ENCODE measurements at regions not wholly inside any gene's neighbourhood (a gene's known extent, or its start where the extent isn't known, plus 50 kb on each side); places are given as distances from the start of the nearest gene placed in this dataset.

DNA sequence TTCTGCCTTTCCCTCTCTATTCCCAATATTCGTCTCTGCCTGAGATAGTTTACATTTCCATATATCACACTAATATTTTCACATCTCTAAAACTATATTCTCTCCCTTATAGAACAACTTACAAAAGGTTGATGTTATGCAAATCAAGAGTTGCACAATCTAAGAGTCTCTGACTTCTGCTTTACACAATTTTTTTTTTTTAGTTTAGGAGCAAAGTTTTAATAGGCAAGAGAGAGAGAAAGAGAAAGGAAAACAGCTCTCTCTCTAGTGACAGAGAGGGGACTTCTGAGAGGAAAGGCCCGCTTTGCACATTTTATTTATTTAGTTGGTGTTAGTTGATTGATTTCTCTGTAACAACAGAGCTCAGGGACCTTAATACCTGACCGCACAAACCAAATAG lies 380.2 kb downstream of the TXNL1 start:
- TF ChIP-seq CTCF (IDR thresholded peaks at IDR 0.05), result no peak
- TF ChIP-seq EZH2 (IDR thresholded peaks at IDR 0.05), result no peak
- TF ChIP-seq EZH2phosphoT487 (IDR thresholded peaks at IDR 0.05), result no peak
